CD4-positive, alpha-beta T cell (primary cell): ENCODE measurements at regions not wholly inside any gene's neighbourhood (a gene's known extent, or its start where the extent isn't known, plus 50 kb on each side); places are given as distances from the start of the nearest gene placed in this dataset.

Experiments used
- ATAC-seq: fragments of 200-7000 bp; cut with Tn5 transposase; one replicate; pipeline ENCODE4 v1.10.0; 2022; ENCODE audit warnings: mild to moderate bottlenecking; ENCODE audit not compliant: poor library complexity
- CTCF ChIA-PET: fragments of 350-600 bp; sonication (Branson Sonifier 250); formaldehyde crosslinking; loops from one replicate; lab custom pipeline; 2021; ENCODE audit warnings: antibody characterized with exemption, inconsistent platforms; lab: Charles Lee
- POLR2A ChIA-PET: fragments of 350-600 bp; sonication (Branson Sonifier 250); formaldehyde crosslinking; loops from one replicate; lab custom pipeline; 2021; ENCODE audit warnings: antibody characterized with exemption, inconsistent platforms; lab: Charles Lee
- DNase-seq, 14 experiments: peaks; one replicate each; pipeline ENCODE4 v3.0.0-alpha.2; 2013 to 2020; ENCODE audit warnings: mixed read lengths in 2 of 14
- H3K27ac ChIP-seq, 2 donors: one replicate each; pipeline versions ENCODE4 v1.5.1 to v1.7.0; 2013; ENCODE audit warnings: low read length in 2 of 2, low read depth in 1 of 2, mild to moderate bottlenecking in 1 of 2
- H3K27me3 ChIP-seq, 2 experiments: 1 replicate in 1 of 2; 2 replicates in 1 of 2; pipeline versions ENCODE4 v1.6.1 to v1.7.0; 2013; ENCODE audit warnings: low read length in 2 of 2, control low read depth in 1 of 2, mild to moderate bottlenecking in 1 of 2, moderate library complexity in 1 of 2; ENCODE audit not compliant: insufficient read depth in 2 of 2, control insufficient read depth in 1 of 2
- H3K36me3 ChIP-seq: one replicate; pipeline ENCODE4 v1.6.1; 2013; ENCODE audit warnings: low read length, control low read depth; ENCODE audit not compliant: insufficient read depth
- H3K4me1 ChIP-seq: one replicate; pipeline ENCODE4 v1.6.1; 2013; ENCODE audit warnings: low read length, control low read depth; ENCODE audit not compliant: insufficient read depth
- H3K4me3 ChIP-seq: one replicate; pipeline ENCODE4 v1.5.1; 2013; ENCODE audit warnings: mild to moderate bottlenecking, low read length, moderate library complexity
- H3K9me3 ChIP-seq, 2 experiments: 1 replicate in 1 of 2; 2 replicates in 1 of 2; pipeline versions ENCODE4 v1.6.1 to v1.7.0; 2013; ENCODE audit warnings: low read length in 2 of 2, mild to moderate bottlenecking in 2 of 2, control low read depth in 1 of 2, moderate library complexity in 1 of 2; ENCODE audit not compliant: control insufficient read depth in 1 of 2, insufficient read depth in 1 of 2
- H3K27ac Mint-ChIP-seq: one replicate; pipeline ENCODE4 v1.8.0; 2020; ENCODE audit warnings: mixed read lengths
- H3K27me3 Mint-ChIP-seq: one replicate; pipeline ENCODE4 v1.8.0; 2021; ENCODE audit warnings: mixed read lengths
- H3K36me3 Mint-ChIP-seq: one replicate; pipeline ENCODE4 v1.8.0; 2021; ENCODE audit warnings: low read depth, mixed read lengths
- H3K4me1 Mint-ChIP-seq: one replicate; pipeline ENCODE4 v1.8.0; 2021; ENCODE audit warnings: low read depth, mixed read lengths
- H3K4me3 Mint-ChIP-seq: one replicate; pipeline ENCODE4 v1.8.0; 2020; ENCODE audit warnings: mild to moderate bottlenecking, mixed read lengths
- H3K9me3 Mint-ChIP-seq: one replicate; pipeline ENCODE4 v1.8.0; 2020; ENCODE audit warnings: mixed read lengths
- intact Hi-C, 2 experiments: fragments of 100-400 bp; cut with DNase I in 1 of 2; cut with micrococcal nuclease in 1 of 2; formaldehyde crosslinking; loops; one replicate each; pipeline versions ENCODE4 v1.15.1 to v1.9.0; 2023 to 2025; cut with DNase I, micrococcal nuclease
- TF ChIP-seq, protein P1 (sequence below): fragments of 200-600 bp; IDR thresholded peaks from one replicate; pipeline ENCODE4 v1.8.0; 2022; ENCODE audit warnings: antibody characterized with exemption, mild to moderate bottlenecking

DNA sequence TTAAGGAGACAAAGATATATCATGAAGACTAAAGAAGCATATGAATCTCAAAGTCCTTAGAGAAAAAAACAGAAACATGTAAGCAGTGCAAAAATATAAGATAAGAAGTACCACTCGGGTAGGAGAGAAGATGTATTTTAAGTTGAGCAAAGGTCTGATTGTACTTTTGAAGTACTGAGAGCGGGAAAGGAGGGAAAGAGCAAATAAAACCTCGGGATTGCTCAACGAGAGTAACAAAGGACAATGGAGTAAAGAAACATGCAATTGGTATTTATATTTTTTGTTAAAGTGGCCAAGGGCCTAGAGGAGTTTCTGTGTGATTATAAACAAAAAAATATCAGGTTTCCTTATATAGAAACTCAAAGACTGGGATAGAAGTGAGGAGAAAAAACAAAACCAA is 251.9 kb downstream of the LNPK start:
- POLR2A ChIA-PET, result no interaction called here
- H3K4me1 Mint-ChIP-seq, result no peaks in the 10 kb centered on the region

DNA sequence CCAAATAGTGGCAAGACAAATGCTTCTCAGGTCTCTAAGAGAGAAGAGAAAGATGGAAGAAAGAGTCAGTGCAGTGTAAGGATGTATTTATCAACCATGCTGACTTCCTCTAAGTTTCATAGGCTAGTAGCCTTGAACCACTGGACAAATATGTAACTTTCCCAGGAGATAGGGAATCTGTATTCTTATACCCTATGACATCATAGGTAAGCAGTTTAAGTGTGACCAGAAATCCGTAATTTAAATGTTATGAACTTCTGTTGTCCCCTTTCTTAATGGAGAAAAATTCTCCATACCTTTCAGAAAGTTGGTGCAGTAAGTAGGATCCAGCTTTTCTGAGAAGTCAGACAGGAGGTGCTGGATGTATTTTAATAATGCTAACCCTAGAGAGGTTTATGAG is 256.2 kb downstream of the LNPK start:
- Histone ChIP-seq H3K4me1 (no peaks in the 10 kb centered on the region), H3K36me3 (no peaks in the 10 kb centered on the region), H3K9me3 (no peaks in the 10 kb centered on the region), H3K4me3 (no peak overlapping the region), H3K27me3 (peaks cover 0 to 7% of the 10 kb centered on the region in 2 experiments), H3K27ac (no peak overlapping the region)
- DNase-seq (no peak), ATAC-seq (no peak)
- POLR2A ChIA-PET, result no interaction called here
- intact Hi-C loops, result no loop called here
- Mint-ChIP-seq H3K27me3 (peaks cover 12% of the 10 kb centered on the region), H3K27ac (no peak overlapping the region), H3K4me1 (no peaks in the 10 kb centered on the region), H3K9me3 (no peaks in the 10 kb centered on the region), H3K36me3 (no peaks in the 10 kb centered on the region), H3K4me3 (no peak overlapping the region)
- CTCF ChIA-PET, result no interaction called here
- TF ChIP-seq, protein P1, sequence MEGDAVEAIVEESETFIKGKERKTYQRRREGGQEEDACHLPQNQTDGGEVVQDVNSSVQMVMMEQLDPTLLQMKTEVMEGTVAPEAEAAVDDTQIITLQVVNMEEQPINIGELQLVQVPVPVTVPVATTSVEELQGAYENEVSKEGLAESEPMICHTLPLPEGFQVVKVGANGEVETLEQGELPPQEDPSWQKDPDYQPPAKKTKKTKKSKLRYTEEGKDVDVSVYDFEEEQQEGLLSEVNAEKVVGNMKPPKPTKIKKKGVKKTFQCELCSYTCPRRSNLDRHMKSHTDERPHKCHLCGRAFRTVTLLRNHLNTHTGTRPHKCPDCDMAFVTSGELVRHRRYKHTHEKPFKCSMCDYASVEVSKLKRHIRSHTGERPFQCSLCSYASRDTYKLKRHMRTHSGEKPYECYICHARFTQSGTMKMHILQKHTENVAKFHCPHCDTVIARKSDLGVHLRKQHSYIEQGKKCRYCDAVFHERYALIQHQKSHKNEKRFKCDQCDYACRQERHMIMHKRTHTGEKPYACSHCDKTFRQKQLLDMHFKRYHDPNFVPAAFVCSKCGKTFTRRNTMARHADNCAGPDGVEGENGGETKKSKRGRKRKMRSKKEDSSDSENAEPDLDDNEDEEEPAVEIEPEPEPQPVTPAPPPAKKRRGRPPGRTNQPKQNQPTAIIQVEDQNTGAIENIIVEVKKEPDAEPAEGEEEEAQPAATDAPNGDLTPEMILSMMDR, result no peak

More for the DNA sequence above, 251.9 kb downstream of the LNPK start:
- Mint-ChIP-seq H3K4me3 (no peak overlapping the region), H3K27me3 (peaks cover 14% of the 10 kb centered on the region), H3K36me3 (no peaks in the 10 kb centered on the region), H3K27ac (no peak overlapping the region), H3K9me3 (no peaks in the 10 kb centered on the region)
- intact Hi-C loops, result no loop called here
- no peak for DNase-seq
- Histone ChIP-seq H3K27ac (no peak overlapping the region), H3K4me1 (no peaks in the 10 kb centered on the region), H3K27me3 (peaks cover 0 to 3% of the 10 kb centered on the region in 2 experiments), H3K9me3 (no peaks in the 10 kb centered on the region), H3K4me3 (no peak overlapping the region), H3K36me3 (no peaks in the 10 kb centered on the region)
- no peak for ATAC-seq
- CTCF ChIA-PET, result no interaction called here
- TF ChIP-seq, protein P1, result no peak

DNA sequence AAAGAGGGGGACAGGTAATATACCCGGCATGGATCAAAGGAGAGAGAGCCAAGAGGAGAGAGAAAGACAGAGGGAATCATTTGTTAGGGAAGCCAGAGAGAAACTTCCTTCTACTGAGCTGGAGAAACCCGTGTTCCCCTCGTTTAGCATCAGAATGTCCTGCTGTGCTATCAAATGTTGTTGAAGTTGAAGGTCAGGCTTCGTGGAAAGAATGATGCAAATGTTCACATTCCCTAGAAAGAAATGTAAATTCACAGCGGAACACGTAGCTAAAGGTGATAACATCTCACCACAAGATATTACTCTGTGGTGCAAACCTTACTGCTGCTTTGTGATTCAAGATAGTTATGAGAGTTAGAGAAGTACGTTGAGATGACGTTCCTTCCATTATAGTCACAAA is 258.1 kb downstream of the LNPK start:
- H3K36me3 Mint-ChIP-seq, result no peaks in the 10 kb centered on the region
- no peak overlapping the region for H3K4me3 Mint-ChIP-seq

More for the DNA sequence above, 258.1 kb downstream of the LNPK start:
- H3K4me1 Mint-ChIP-seq, result no peaks in the 10 kb centered on the region
- CTCF ChIA-PET, result no interaction called here
- no peak overlapping the region for H3K27ac Mint-ChIP-seq
- Histone ChIP-seq H3K9me3 (no peaks in the 10 kb centered on the region), H3K4me1 (no peaks in the 10 kb centered on the region), H3K36me3 (no peaks in the 10 kb centered on the region), H3K4me3 (no peak overlapping the region), H3K27ac (no peak overlapping the region), H3K27me3 (peaks cover 0 to 7% of the 10 kb centered on the region in 2 experiments)
- DNase-seq (no peak), ATAC-seq (no peak)
- POLR2A ChIA-PET, result no interaction called here
- H3K27me3 Mint-ChIP-seq, result peaks cover 12% of the 10 kb centered on the region
- H3K9me3 Mint-ChIP-seq, result no peaks in the 10 kb centered on the region
- intact Hi-C loops, result no loop called here
- TF ChIP-seq, protein P1, result no peak
